Adrenal gland (tissue), 9 donors: ENCODE measurements at regions not wholly inside any gene's neighbourhood (a gene's known extent, or its start where the extent isn't known, plus 50 kb on each side); places are given as distances from the start of the nearest gene placed in this dataset.

Source experiments
- DNase-seq, 7 donors: peaks; one replicate each; pipeline ENCODE4 v3.0.0-alpha.2; 2019 to 2020
- H3K27ac ChIP-seq, 5 donors: fragments of 200-600 bp; sonication (generic) in 4 of 5; 1 replicate in 3 of 5; 2 replicates in 2 of 5; pipeline versions ENCODE4 v1.5.1 to v1.8.0; 2016 to 2020; ENCODE audit warnings: mild to moderate bottlenecking in 1 of 5
- H3K27me3 ChIP-seq: fragments of 200-600 bp; 2 replicates; pipeline ENCODE4 v1.8.0; 2021
- H3K36me3 ChIP-seq, 2 donors: fragments of 200-600 bp; replicated peaks in 1 of 2; 1 replicate in 1 of 2; 2 replicates in 1 of 2; pipeline versions ENCODE4 v1.5.1 to v1.8.0; 2018 to 2022
- H3K4me1 ChIP-seq, 2 donors: fragments of 200-600 bp; replicated peaks in 1 of 2; 1 replicate in 1 of 2; 2 replicates in 1 of 2; pipeline versions ENCODE4 v1.5.1 to v1.8.0; 2018 to 2021
- H3K4me3 ChIP-seq, 4 donors: fragments of 200-600 bp; sonication (generic) in 3 of 4; one replicate each; pipeline ENCODE4 v1.5.1; 2016 to 2018
- H3K9me3 ChIP-seq, 3 donors: fragments of 200-600 bp; sonication (generic) in 1 of 3; replicated peaks in 1 of 3; 1 replicate in 2 of 3; 2 replicates in 1 of 3; pipeline versions ENCODE4 v1.5.1 to v1.8.0; 2016 to 2021
- POLR2A ChIP-seq, 2 donors: fragments of 450-650 bp; IDR thresholded peaks; one replicate each; pipeline ENCODE4 v1.6.1; 2017; ENCODE audit warnings: antibody characterized with exemption in 2 of 2, mild to moderate bottlenecking in 2 of 2, moderate library complexity in 1 of 2
- WGBS, 4 donors: extraction: QIAGEN DNeasy Blood & Tissue Kit in 2 of 4; methylation state at CpG; one replicate each; pipeline versions ENCODE4 v1.1.5 to v1.1.7; 2013 to 2017; 5-methylcytosine and 5-hydroxymethylcytosine counted together
- intact Hi-C, 2 donors: fragments of 100-400 bp; cut with DNase I; formaldehyde crosslinking; loops; one replicate each; pipeline versions ENCODE4 v1.14.1 to v1.15.0; 2022 to 2023
- TF ChIP-seq, protein P1 (sequence below), 6 experiments: fragments of 450-650 bp in 4 of 6; fragments of 200-600 bp in 2 of 6; sonication (generic) in 1 of 6; IDR thresholded peaks; 1 replicate in 5 of 6; 2 replicates in 1 of 6; pipeline versions ENCODE4 v1.5.1 to v1.8.0; 2016 to 2021; ENCODE audit warnings: antibody characterized with exemption in 6 of 6, mild to moderate bottlenecking in 2 of 6, moderate library complexity in 1 of 6
- donor health status: healthy with polysubstance abuse.
- donor health status: Bipolar disorder and iron deficiency.
- donor health status: DM: yes; HTN: yes; CAD: no.
- donor health status: DM: no; HTN: no; CAD: no.
- donor health status: DM: no; HTN: no; CAD: no.

DNA sequence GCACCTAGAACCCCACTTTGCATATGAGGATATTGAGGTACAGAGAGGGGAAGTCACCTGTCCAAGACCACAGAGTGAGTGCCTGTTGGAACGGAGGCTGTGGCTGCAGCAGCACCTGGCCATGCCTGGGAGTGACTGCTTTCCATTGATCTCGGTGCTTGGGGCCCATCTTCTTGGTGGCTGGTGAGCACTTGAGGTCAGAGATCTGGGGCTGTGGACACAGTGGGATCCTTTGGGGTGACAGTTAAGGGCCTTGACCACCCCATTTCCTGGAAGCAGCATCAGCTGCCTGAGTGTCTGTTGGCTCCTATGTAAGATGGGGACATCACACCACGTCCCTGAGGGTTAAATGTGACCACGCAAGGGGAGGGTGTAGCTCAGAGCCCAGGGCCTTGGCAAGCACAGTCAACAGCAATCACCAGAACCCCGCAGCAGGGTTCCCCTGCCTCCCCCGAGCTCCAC lies 111.7 kb downstream of the IRF8 start:
- peak in 1 of 7 donors; percentile 3 for DNase-seq
- TF ChIP-seq POLR2A (IDR thresholded peaks at IDR 0.05): no peak
- TF ChIP-seq, protein P1, sequence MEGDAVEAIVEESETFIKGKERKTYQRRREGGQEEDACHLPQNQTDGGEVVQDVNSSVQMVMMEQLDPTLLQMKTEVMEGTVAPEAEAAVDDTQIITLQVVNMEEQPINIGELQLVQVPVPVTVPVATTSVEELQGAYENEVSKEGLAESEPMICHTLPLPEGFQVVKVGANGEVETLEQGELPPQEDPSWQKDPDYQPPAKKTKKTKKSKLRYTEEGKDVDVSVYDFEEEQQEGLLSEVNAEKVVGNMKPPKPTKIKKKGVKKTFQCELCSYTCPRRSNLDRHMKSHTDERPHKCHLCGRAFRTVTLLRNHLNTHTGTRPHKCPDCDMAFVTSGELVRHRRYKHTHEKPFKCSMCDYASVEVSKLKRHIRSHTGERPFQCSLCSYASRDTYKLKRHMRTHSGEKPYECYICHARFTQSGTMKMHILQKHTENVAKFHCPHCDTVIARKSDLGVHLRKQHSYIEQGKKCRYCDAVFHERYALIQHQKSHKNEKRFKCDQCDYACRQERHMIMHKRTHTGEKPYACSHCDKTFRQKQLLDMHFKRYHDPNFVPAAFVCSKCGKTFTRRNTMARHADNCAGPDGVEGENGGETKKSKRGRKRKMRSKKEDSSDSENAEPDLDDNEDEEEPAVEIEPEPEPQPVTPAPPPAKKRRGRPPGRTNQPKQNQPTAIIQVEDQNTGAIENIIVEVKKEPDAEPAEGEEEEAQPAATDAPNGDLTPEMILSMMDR (IDR thresholded peaks at IDR 0.05): no peak
- 43 to 80% (median 64%) methylated on average over 4 to 6 of the region's 6 CpGs for WGBS, 4 donors

DNA sequence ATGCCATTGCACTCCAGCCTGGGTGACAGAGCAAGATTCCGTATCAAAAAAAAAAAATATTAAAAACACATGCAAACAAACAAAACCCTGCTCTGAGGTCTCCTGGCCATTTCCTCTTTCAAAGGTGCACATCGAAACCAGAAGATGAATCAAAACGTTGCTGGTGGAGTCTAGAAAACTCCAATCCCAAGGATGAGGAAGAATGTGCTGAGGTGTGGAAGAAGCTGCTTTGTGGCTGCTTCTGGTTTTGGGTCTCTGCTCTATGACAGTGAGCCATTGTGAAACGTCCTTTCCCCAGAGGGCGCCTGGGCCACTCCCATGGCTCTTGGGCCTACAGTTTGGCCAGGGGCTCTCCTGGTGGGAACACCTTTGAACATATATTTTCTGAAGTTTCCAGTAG lies 112.6 kb downstream of the IRF8 start:
- intact Hi-C loops: no loop called here
- DNase-seq: no peak
- WGBS, 4 donors: 50 to 60% (median 57%) methylated on average over 5 of the region's 5 CpGs

More for the DNA sequence above, 111.7 kb downstream of the IRF8 start:
- H3K4me1 ChIP-seq: no peaks in the 10 kb centered on the region
- no peaks in the 10 kb centered on the region for H3K36me3 ChIP-seq
- H3K27ac ChIP-seq: no peak overlapping the region
- peaks cover 7% of the 10 kb centered on the region for H3K27me3 ChIP-seq
- no peak overlapping the region for H3K4me3 ChIP-seq
- no peaks in the 10 kb centered on the region for H3K9me3 ChIP-seq
- intact Hi-C loops: no loop called here

DNA sequence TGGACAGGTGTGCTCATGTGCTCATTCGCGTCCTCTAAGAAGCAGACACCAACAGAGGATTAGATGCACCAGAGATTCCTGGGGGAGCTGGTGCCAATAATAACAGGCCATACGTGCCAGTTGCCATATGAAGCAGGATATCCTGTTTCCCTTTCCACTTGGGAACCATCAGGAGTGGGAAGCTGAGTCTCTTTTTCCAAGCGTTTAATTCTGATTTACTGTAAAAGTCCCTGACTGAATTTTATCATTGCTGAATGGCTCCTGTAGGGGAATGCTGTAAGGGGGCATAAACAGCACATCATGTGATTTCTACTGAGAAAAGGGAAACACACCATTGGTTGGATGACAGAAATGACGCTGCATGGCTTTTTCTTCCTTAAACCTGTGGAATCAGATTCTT lies 113.3 kb downstream of the IRF8 start:
- no peaks in the 10 kb centered on the region for H3K9me3 ChIP-seq
- H3K4me3 ChIP-seq: no peak overlapping the region
- intact Hi-C loops: no loop called here
- H3K36me3 ChIP-seq: no peaks in the 10 kb centered on the region
- H3K27me3 ChIP-seq: peaks cover 7% of the 10 kb centered on the region
- WGBS, 4 donors: 57 to 66% (median 62%) methylated on average over 5 of the region's 5 CpGs
- H3K27ac ChIP-seq: no peak overlapping the region
- H3K4me1 ChIP-seq: no peaks in the 10 kb centered on the region
- DNase-seq: peak in 1 of 7 donors; percentile 6
- TF ChIP-seq, protein P1 (IDR thresholded peaks at IDR 0.05): no peak
- no peak for TF ChIP-seq POLR2A (IDR thresholded peaks at IDR 0.05)

More for the DNA sequence above, 112.6 kb downstream of the IRF8 start:
- TF ChIP-seq, protein P1 (IDR thresholded peaks at IDR 0.05): no peak
- no peak for TF ChIP-seq POLR2A (IDR thresholded peaks at IDR 0.05)
- Histone ChIP-seq H3K27ac (no peak overlapping the region), H3K4me1 (no peaks in the 10 kb centered on the region), H3K27me3 (peaks cover 7% of the 10 kb centered on the region), H3K4me3 (no peak overlapping the region), H3K9me3 (no peaks in the 10 kb centered on the region), H3K36me3 (no peaks in the 10 kb centered on the region)

GRCh38 chr16:86013867-86014266 lies 114.9 kb downstream of the IRF8 start:
- Histone ChIP-seq H3K27me3 (peaks cover 7% of the 10 kb centered on the region), H3K27ac (no peak overlapping the region), H3K4me1 (no peaks in the 10 kb centered on the region), H3K4me3 (no peak overlapping the region), H3K9me3 (no peaks in the 10 kb centered on the region), H3K36me3 (no peaks in the 10 kb centered on the region)
- DNase-seq: no peak
- WGBS, 4 donors: 87 to 92% (median 89%) methylated on average over 2 of the region's 2 CpGs
- intact Hi-C loops: loop anchor here in 1 of 2 donors (2.0 kb wide), 1 partner anchor 193 kb away; no protein-coding TSS in a partner anchor
- TF ChIP-seq POLR2A (IDR thresholded peaks at IDR 0.05): no peak
- TF ChIP-seq, protein P1 (IDR thresholded peaks at IDR 0.05): no peak
